HCT116 (cell line): ENCODE measurements at regions not wholly inside any gene's neighbourhood (a gene's known extent, or its start where the extent isn't known, plus 50 kb on each side); places are given as distances from the start of the nearest gene placed in this dataset.

Experiments
- ATAC-seq: fragments of 200-7000 bp; cut with Tn5 transposase; 2 replicates; pipeline ENCODE4 v1.9.1; 2020; ENCODE audit warnings: mild to moderate bottlenecking, moderate library complexity
- BruUV-seq: library from RNA; stranded (reverse); fragments of 400-500 nt; replicated peaks from 2 replicates; lab custom pipeline; 2021; lab: Mats Ljungman, UMichigan
- CTCF ChIA-PET: fragments of 300-600 bp; sonication (Branson Sonifier 250); formaldehyde crosslinking; loops from one replicate; lab custom pipeline; 2021; ENCODE audit warnings: antibody characterized with exemption; lab: Charles Lee
- POLR2A ChIA-PET: fragments of 300-600, 350-600 bp; sonication (Branson Sonifier 250); formaldehyde crosslinking; loops from one replicate; lab custom pipeline; 2021; ENCODE audit warnings: antibody characterized with exemption; lab: Charles Lee
- RAD21 ChIA-PET, 2 experiments: fragments of 300-600 bp; sonication (Branson Sonifier 250); formaldehyde crosslinking; loops; one replicate each; lab custom pipeline; 2023; ENCODE audit warnings: low total read pairs in 2 of 2; ENCODE audit not compliant: uncharacterized antibody in 2 of 2, unreplicated experiment in 2 of 2, low non-redundant PET in 1 of 2; lab: Charles Lee
- DNase-seq: peaks from one replicate; pipeline ENCODE4 v3.0.0-alpha.2; 2010; ENCODE audit warnings: low read depth, low spot score
- H2AFZ ChIP-seq: fragments of 200-600 bp; shearing (Covaris generic), sonication (generic); 2 replicates; pipeline ENCODE4 v1.6.1; 2017; ENCODE audit warnings: low read depth, mixed run types, mixed read lengths, antibody characterized with exemption, low read length; ENCODE audit not compliant: poor library complexity, severe bottlenecking
- H3K27ac ChIP-seq: 2 replicates; pipeline ENCODE4 v1.5.1; 2012; ENCODE audit warnings: low read depth, low read length
- H3K27me3 ChIP-seq: fragments of 200-600 bp; sonication (generic); 2 replicates; pipeline ENCODE4 v1.6.1; 2016; ENCODE audit warnings: mixed run types, low read length, mixed read lengths; ENCODE audit not compliant: insufficient read depth
- H3K36me3 ChIP-seq, 2 experiments: fragments of 200-500 bp in 1 of 2; fragments of 200-600 bp in 1 of 2; sonication (Bioruptor generic) in 1 of 2; sonication (generic) in 1 of 2; 2 replicates each; pipeline versions ENCODE4 v1.5.1 to v1.6.1; 2014 to 2016; ENCODE audit warnings: low read length in 2 of 2, inconsistent platforms in 1 of 2, mixed read lengths in 1 of 2, mixed run types in 1 of 2; ENCODE audit not compliant: insufficient read depth in 2 of 2, control insufficient read depth in 1 of 2
- H3K4me1 ChIP-seq, 2 experiments: fragments of 200-600 bp in 1 of 2; sonication (generic) in 1 of 2; 2 replicates each; pipeline versions ENCODE4 v1.5.1 to v1.6.1; 2012 to 2017; ENCODE audit warnings: low read length in 2 of 2, inconsistent platforms in 1 of 2, mild to moderate bottlenecking in 1 of 2, mixed read lengths in 1 of 2, mixed run types in 1 of 2, moderate library complexity in 1 of 2; ENCODE audit not compliant: insufficient read depth in 2 of 2, control insufficient read depth in 1 of 2
- H3K4me2 ChIP-seq: fragments of 200-600 bp; sonication (generic); 2 replicates; pipeline ENCODE4 v1.6.1; 2017; ENCODE audit warnings: mixed run types, low read length, mixed read lengths
- H3K4me3 ChIP-seq, 2 experiments: fragments of 200-600 bp in 1 of 2; sonication (generic) in 1 of 2; replicated peaks in 1 of 2; 2 replicates each; pipeline ENCODE4 v1.5.1; 2011 to 2016; ENCODE audit warnings: low read length in 2 of 2, control low read depth in 1 of 2, low read depth in 1 of 2, mild to moderate bottlenecking in 1 of 2, mixed read lengths in 1 of 2, mixed run types in 1 of 2
- H3K79me2 ChIP-seq: fragments of 200-600 bp; sonication (generic); 2 replicates; pipeline ENCODE4 v1.6.1; 2017; ENCODE audit warnings: mild to moderate bottlenecking, mixed run types, low read length, moderate library complexity, mixed read lengths; ENCODE audit not compliant: insufficient read depth
- H3K9ac ChIP-seq: fragments of 200-600 bp; sonication (generic); 2 replicates; pipeline ENCODE4 v1.6.1; 2016; ENCODE audit warnings: low read length, mixed read lengths
- H3K9me2 ChIP-seq: fragments of 200-600 bp; sonication (generic), shearing (Covaris generic); 2 replicates; pipeline ENCODE4 v1.6.1; 2017; ENCODE audit warnings: mixed run types, mild to moderate bottlenecking, moderate library complexity; ENCODE audit not compliant: insufficient read depth
- H3K9me3 ChIP-seq, 2 experiments: fragments of 200-500 bp in 1 of 2; fragments of 200-600 bp in 1 of 2; sonication (Bioruptor generic) in 1 of 2; sonication (generic) in 1 of 2; 2 replicates each; pipeline ENCODE4 v1.6.1; 2014 to 2017; ENCODE audit warnings: low read length in 2 of 2, mixed read lengths in 2 of 2, inconsistent platforms in 1 of 2, low read depth in 1 of 2, mild to moderate bottlenecking in 1 of 2, mixed run types in 1 of 2, moderate library complexity in 1 of 2; ENCODE audit not compliant: control insufficient read depth in 1 of 2, insufficient read depth in 1 of 2
- H4K20me1 ChIP-seq: fragments of 200-600 bp; sonication (generic), shearing (Covaris generic); 2 replicates; pipeline ENCODE4 v1.6.1; 2017; ENCODE audit warnings: mixed run types, mild to moderate bottlenecking, moderate library complexity; ENCODE audit not compliant: insufficient read depth
- CEBPB ChIP-seq: IDR thresholded peaks from 2 replicates; pipeline ENCODE4 v1.6.1; 2012; ENCODE audit warnings: low read depth
- CTCF ChIP-seq, 3 experiments: fragments of 200-600 bp in 1 of 3; sonication (generic) in 1 of 3; IDR thresholded peaks in 2 of 3; conservative IDR thresholded peaks in 1 of 3; 2 replicates each; pipeline ENCODE4 v1.5.1; 2012 to 2017; ENCODE audit warnings: low read depth in 2 of 3, low read length in 2 of 3, antibody characterized with exemption in 1 of 3, borderline replicate concordance in 1 of 3, control low read depth in 1 of 3, mild to moderate bottlenecking in 1 of 3, mixed read lengths in 1 of 3, mixed run types in 1 of 3, moderate library complexity in 1 of 3; ENCODE audit not compliant: insufficient read depth in 1 of 3
- FOSL1 ChIP-seq: IDR thresholded peaks from 2 replicates; pipeline ENCODE4 v1.6.1; 2012; ENCODE audit warnings: low read depth
- JUND ChIP-seq: IDR thresholded peaks from 2 replicates; pipeline ENCODE4 v1.6.1; 2012
- RAD21 ChIP-seq: IDR thresholded peaks from 2 replicates; pipeline ENCODE4 v1.6.1; 2012; ENCODE audit warnings: low read depth, mild to moderate bottlenecking
- REST ChIP-seq: IDR thresholded peaks from 2 replicates; pipeline ENCODE4 v1.6.1; 2012; ENCODE audit warnings: low read depth
- SIN3A ChIP-seq: IDR thresholded peaks from 2 replicates; pipeline ENCODE4 v1.6.1; 2012; ENCODE audit warnings: low read depth
- SP1 ChIP-seq: IDR thresholded peaks from 2 replicates; pipeline ENCODE4 v1.6.1; 2012; ENCODE audit warnings: low read depth
- SRF ChIP-seq: IDR thresholded peaks from 2 replicates; pipeline ENCODE4 v1.6.1; 2012; ENCODE audit warnings: low read depth
- intact Hi-C: fragments of 100-400 bp; cut with micrococcal nuclease; formaldehyde crosslinking; loops from 2 replicates; pipeline ENCODE4 v1.10.0; 2022

DNA sequence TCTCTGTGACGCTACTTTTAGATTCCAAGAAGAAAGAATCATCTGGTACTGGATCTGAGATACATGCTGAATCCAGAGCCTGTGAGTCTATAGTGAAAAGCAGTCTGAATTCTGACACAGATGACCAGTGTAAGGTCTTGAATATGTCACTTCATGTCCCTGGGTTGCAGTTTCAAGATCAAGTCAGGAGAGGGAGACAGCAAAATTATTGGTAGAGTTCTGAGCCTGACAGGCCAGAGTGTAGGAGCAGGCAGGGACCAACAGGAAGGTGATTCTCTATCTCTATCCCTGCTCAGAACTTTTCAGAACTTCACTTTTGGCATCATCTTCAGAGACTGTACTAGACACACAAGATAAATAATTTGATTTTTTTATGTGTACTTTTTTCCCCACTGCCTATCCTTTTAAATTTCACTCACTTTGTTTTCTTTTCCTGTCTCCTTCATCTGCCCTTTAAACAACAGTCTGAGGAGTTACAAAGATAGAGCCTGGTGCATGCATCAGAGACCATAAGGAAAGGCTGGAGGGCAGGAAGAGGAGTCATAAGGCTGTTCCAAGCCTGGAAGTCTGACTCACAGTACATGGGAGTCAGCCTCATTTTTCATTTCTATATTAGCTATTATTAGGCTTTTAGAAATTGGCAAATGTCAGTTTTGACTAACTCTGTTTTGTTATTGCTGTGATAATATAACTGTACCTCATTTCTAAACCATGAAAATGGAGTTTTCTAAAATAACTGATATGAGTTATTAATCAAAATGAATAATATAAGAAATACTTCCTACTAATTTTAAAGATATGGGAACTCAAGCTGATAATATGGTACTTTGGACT is 120.2 kb upstream of the TMEM229A start:
- no TSS peak for BruUV-seq
- CTCF ChIA-PET, result interaction anchor here (0.7 to 4.3 kb wide), 2 partner anchors 613 to 632 kb away, joined by 3 to 37 read pairs; no protein-coding TSS in a partner anchor
- H3K36me3 ChIP-seq, result no peaks in the 10 kb centered on the region

More for the DNA sequence above, 120.2 kb upstream of the TMEM229A start:
- H3K9me3 ChIP-seq, result no peaks in the 10 kb centered on the region
- H3K27ac ChIP-seq, result no peak overlapping the region
- H3K27me3 ChIP-seq, result no peaks in the 10 kb centered on the region
- RAD21 ChIA-PET, result no interaction called here
- peak overlapping the region; percentile 54 for H2AFZ ChIP-seq
- intact Hi-C loops, result loop anchor here (2.0 kb wide), 2 partner anchors 518 to 704 kb away; no protein-coding TSS in a partner anchor
- H3K4me2 ChIP-seq, result no peak overlapping the region
- H3K79me2 ChIP-seq, result no peaks in the 10 kb centered on the region
- no peaks in the 10 kb centered on the region for H4K20me1 ChIP-seq
- DNase-seq (peak; percentile 47), ATAC-seq (peak; percentile 97)
- no peak overlapping the region for H3K4me3 ChIP-seq
- no peaks in the 10 kb centered on the region for H3K4me1 ChIP-seq
- POLR2A ChIA-PET, result no interaction called here
- H3K9me2 ChIP-seq, result no peaks in the 10 kb centered on the region
- TF ChIP-seq SIN3A (no peak), SP1 (no peak), REST (no peak), CEBPB (no peak), SRF (no peak), RAD21 (peak; percentile 53), CTCF (IDR thresholded peaks at IDR 0.05 in 2 of 3, conservative IDR thresholded peaks at IDR 0.05 in 1 of 3; ENCODE audit: borderline replicate concordance in 1 of 3, insufficient read depth in 1 of 3, low read depth in 2 of 3, low read length in 2 of 3) (peak; percentile 44 to 65 (median 52); a peak in 5 of 6 replicates), JUND (no peak), FOSL1 (no peak)
- no peak overlapping the region for H3K9ac ChIP-seq
